ENCODE measurements at regions not wholly inside any gene's neighbourhood (a gene's known extent, or its start where the extent isn't known, plus 50 kb on each side); places are given as distances from the start of the nearest gene placed in this dataset.
A peak's percentile ranks its signal among the peaks of the same experiment; 100 is the strongest.
"Not testable (repeated sequence)": the region's sequence is repeated elsewhere in the genome, so short reads cannot be mapped to it uniquely, and the experiment has no call there.

DNA sequence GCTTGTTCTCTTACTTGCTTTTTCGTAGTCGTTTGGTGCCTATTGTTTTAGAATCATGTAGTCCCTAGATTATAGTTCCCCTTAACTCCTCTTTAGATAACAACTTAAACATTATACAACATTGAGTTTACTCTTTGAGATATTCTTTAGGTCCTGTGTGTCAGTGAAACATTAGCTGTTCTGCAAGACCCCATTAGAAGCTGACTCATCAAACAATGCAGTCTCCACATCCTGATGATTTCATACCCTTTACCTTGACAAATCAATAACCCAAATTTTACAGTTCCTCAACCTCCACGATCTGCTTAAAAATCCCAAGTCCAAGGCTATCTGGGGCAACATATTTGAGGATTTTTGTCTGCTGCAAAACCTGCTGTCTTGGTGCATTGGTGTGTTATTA, 582.9 kb downstream of the NSUN3 start:
- no TSS peak for BruUV-seq (replicated peaks)
- Histone ChIP-seq H3K4me3 (ENCODE audit: low read depth, low read length) (no peak overlapping the region), H3K9me3 (peaks cover 5% of the 10 kb centered on the region), H3K36me3 (ENCODE audit: control insufficient read depth, insufficient read depth, low read length) (no peaks in the 10 kb centered on the region), H3K27me3 (replicated peaks; ENCODE audit: control insufficient read depth, insufficient read depth, low read length) (no peaks in the 10 kb centered on the region), H3K4me1 (peaks cover 11% of the 10 kb centered on the region; the same call in 1 of the 2 replicates)
- Mint-ChIP-seq H3K27me3 (ENCODE audit: insufficient read depth, unreplicated experiment) (no peaks in the 10 kb centered on the region), H3K4me1 (ENCODE audit: low read depth, unreplicated experiment) (peaks cover 22% of the 10 kb centered on the region), H3K9me3 (ENCODE audit: unreplicated experiment) (peaks cover 47% of the 10 kb centered on the region), H3K27ac (ENCODE audit: unreplicated experiment) (no peak overlapping the region), H3K4me3 (ENCODE audit: unreplicated experiment) (no peak overlapping the region), H3K36me3 (ENCODE audit: insufficient read depth, unreplicated experiment) (peaks cover 5% of the 10 kb centered on the region)
- no peak for DNase-seq
- ChIA-PET POLR2A (no interaction called here), CTCF (no interaction called here)
- intact Hi-C loops (cut with micrococcal nuclease; ENCODE audit: unreplicated experiment) = no loop called here
- TF ChIP-seq CTCF (IDR thresholded peaks at IDR 0.05; ENCODE audit: insufficient read depth in 1 of 2, low read depth in 1 of 2, low read length in 1 of 2, severe bottlenecking in 1 of 2, unreplicated experiment in 1 of 2) = no peak

GRCh38 chr3:94647131-94647530, 584.3 kb downstream of the NSUN3 start:
- H3K4me3 Mint-ChIP-seq (ENCODE audit: unreplicated experiment) = no peak overlapping the region
- no peak overlapping the region for H3K27ac Mint-ChIP-seq (ENCODE audit: unreplicated experiment)
- peaks cover 5% of the 10 kb centered on the region for H3K36me3 Mint-ChIP-seq (ENCODE audit: insufficient read depth, unreplicated experiment)
- peaks cover 43% of the 10 kb centered on the region for H3K9me3 Mint-ChIP-seq (ENCODE audit: unreplicated experiment)
- DNase-seq = no peak
- intact Hi-C loops (cut with micrococcal nuclease; ENCODE audit: unreplicated experiment) = no loop called here
- no peaks in the 10 kb centered on the region for H3K27me3 Mint-ChIP-seq (ENCODE audit: insufficient read depth, unreplicated experiment)
- no peak for TF ChIP-seq CTCF (IDR thresholded peaks at IDR 0.05; ENCODE audit: insufficient read depth in 1 of 2, low read depth in 1 of 2, low read length in 1 of 2, severe bottlenecking in 1 of 2, unreplicated experiment in 1 of 2)
- POLR2A ChIA-PET = no interaction called here
- Histone ChIP-seq H3K9me3 (peaks cover 13% of the 10 kb centered on the region), H3K4me3 (ENCODE audit: low read depth, low read length) (no peak overlapping the region), H3K27me3 (replicated peaks; ENCODE audit: control insufficient read depth, insufficient read depth, low read length) (no peaks in the 10 kb centered on the region), H3K4me1 (peaks cover 19% of the 10 kb centered on the region), H3K36me3 (ENCODE audit: control insufficient read depth, insufficient read depth, low read length) (no peaks in the 10 kb centered on the region)
- H3K4me1 Mint-ChIP-seq (ENCODE audit: low read depth, unreplicated experiment) = peaks cover 31% of the 10 kb centered on the region
- CTCF ChIA-PET = no interaction called here
- no TSS peak for BruUV-seq (replicated peaks)

- Mint-ChIP-seq H3K9me3 (ENCODE audit: unreplicated experiment) (peaks cover 44% of the 10 kb centered on the region), H3K4me1 (ENCODE audit: low read depth, unreplicated experiment) (peaks cover 43% of the 10 kb centered on the region), H3K4me3 (ENCODE audit: unreplicated experiment) (peak overlapping the region; percentile 46), H3K27ac (ENCODE audit: unreplicated experiment) (peak overlapping the region; percentile 77)
- intact Hi-C loops (cut with micrococcal nuclease; ENCODE audit: unreplicated experiment); H3K27me3 Mint-ChIP-seq (ENCODE audit: insufficient read depth, unreplicated experiment); BruUV-seq (replicated peaks); H3K27me3 ChIP-seq (replicated peaks; ENCODE audit: control insufficient read depth, insufficient read depth, low read length); H3K36me3 Mint-ChIP-seq (ENCODE audit: insufficient read depth, unreplicated experiment); H3K4me3 ChIP-seq (ENCODE audit: low read depth, low read length); CTCF ChIA-PET; POLR2A ChIA-PET; H3K36me3 ChIP-seq (ENCODE audit: control insufficient read depth, insufficient read depth, low read length): not testable (repeated sequence)
- Histone ChIP-seq H3K4me1 (peaks cover 26% of the 10 kb centered on the region), H3K9me3 (peaks cover 18% of the 10 kb centered on the region)
- peak in 1 of 2 experiments; percentile 51 for DNase-seq
Measured at GRCh38 chr3:94648270-94649180, 585.7 kb downstream of the NSUN3 start.

All from Caco-2 (cell line).